ENCODE measurements at regions not wholly inside any gene's neighbourhood (a gene's known extent, or its start where the extent isn't known, plus 50 kb on each side); places are given as distances from the start of the nearest gene placed in this dataset.
A peak's percentile ranks its signal among the peaks of the same experiment; 100 is the strongest.

DNA sequence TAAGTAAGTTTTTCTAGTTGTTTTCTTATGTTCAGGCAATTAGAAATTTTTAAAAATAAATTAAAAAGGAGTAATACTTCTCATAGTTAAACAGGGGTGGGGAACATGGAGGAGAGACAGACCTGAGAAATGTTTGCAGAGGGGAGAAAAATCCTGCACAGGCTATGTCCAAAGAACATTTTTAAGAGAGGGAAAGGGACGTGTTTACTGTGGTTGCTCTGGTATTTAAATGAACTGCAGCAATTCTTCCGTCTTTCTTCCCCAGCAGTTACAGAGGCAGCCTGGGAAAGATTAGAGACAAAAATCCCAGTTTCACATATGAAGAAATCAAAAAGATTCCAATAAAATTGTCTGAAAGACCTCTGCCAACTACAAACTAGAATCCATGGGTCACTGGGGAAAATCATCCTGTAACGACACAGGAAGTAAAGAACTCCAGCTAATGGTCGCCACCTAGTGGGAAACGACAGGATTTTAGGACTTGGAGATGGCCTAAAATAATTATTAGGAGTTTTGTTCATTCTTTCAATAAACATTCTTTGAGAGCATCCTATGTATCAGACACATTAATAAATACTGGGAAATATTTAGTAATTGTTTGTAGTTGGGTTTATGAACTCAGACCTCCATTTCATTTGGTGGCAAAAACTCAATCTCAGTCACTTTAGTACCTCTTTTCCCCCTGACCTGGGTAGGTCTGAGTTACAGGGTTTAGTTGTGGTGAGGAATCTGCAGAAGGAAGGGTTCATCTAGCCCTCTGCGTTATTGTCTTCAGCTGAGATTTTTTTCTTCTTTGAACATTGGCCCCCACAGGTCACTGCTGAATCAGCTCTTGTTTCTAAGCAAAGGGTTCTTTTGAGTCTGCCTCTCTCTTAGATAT, 69.9 kb upstream of the GOLIM4 start:
- Histone ChIP-seq H3K27ac (ENCODE audit: low read length) (no peak overlapping the region), H3K27me3 (ENCODE audit: control insufficient read depth, insufficient read depth, low read length) (no peaks in the 10 kb centered on the region), H3K4me1 (ENCODE audit: control insufficient read depth, insufficient read depth, low read length) (no peaks in the 10 kb centered on the region), H3K36me3 (ENCODE audit: control insufficient read depth, insufficient read depth, low read length) (no peaks in the 10 kb centered on the region), H3K4me3 (ENCODE audit: low read length) (no peak overlapping the region), H3K9me3 (ENCODE audit: control insufficient read depth, insufficient read depth, low read length) (no peaks in the 10 kb centered on the region)
- WGBS (ENCODE audit: insufficient coverage, insufficient read length) = no CpG with 5 or more reads among the region's 6 CpGs
- DNase-seq (ENCODE audit: low read depth, low spot score) = peak; percentile 55

DNA sequence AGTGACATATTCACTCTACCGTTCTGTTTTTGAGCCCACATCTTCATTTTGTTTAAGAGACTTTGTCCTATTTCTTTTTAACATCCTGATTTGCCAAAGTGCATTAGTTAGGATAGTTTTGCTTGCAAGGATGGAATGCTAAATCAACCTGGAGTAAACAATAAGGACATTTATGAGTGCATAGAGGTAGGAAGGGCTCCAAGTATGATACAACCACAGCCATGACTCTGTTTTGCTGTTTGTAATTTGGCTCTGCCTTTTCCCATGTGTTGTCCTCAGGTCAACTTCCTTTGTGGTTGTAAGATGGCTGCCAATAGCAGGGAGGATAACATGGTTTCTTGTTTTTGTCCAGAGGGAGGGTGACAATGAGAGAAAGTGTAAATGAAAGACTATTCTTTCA, 66.4 kb upstream of the GOLIM4 start:
- no peak for DNase-seq (ENCODE audit: low read depth, low spot score)
- H3K4me3 ChIP-seq (ENCODE audit: low read length) = no peak overlapping the region
- no CpG with 5 or more reads among the region's 1 CpG for WGBS (ENCODE audit: insufficient coverage, insufficient read length)
- no peaks in the 10 kb centered on the region for H3K27me3 ChIP-seq (ENCODE audit: control insufficient read depth, insufficient read depth, low read length)
- no peaks in the 10 kb centered on the region for H3K9me3 ChIP-seq (ENCODE audit: control insufficient read depth, insufficient read depth, low read length)
- H3K4me1 ChIP-seq (ENCODE audit: control insufficient read depth, insufficient read depth, low read length) = peaks cover 4% of the 10 kb centered on the region
- no peak overlapping the region for H3K27ac ChIP-seq (ENCODE audit: low read length)
- H3K36me3 ChIP-seq (ENCODE audit: control insufficient read depth, insufficient read depth, low read length) = no peaks in the 10 kb centered on the region

DNA sequence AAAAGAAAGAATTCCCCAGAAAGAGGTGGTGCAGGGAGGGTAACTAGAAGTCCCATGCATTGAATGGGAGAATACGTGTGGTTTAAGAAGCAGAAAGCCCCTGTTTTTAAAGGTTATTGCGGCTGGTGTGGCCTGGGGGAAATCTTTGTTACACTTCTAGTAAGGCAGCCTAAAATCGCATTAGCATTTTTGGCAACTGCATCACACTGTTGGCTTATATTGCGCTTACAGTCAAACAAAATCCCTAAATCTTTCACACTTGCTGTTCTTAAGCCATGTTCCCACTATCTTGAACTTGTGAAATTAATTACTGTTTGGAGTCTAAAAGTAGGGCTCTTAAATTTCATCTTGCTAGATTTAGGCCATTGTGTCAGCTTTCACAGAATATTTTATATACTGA, 66.0 kb upstream of the GOLIM4 start:
- Histone ChIP-seq H3K9me3 (ENCODE audit: control insufficient read depth, insufficient read depth, low read length) (no peaks in the 10 kb centered on the region), H3K27me3 (ENCODE audit: control insufficient read depth, insufficient read depth, low read length) (no peaks in the 10 kb centered on the region), H3K4me3 (ENCODE audit: low read length) (no peak overlapping the region), H3K4me1 (ENCODE audit: control insufficient read depth, insufficient read depth, low read length) (peaks cover 4% of the 10 kb centered on the region), H3K36me3 (ENCODE audit: control insufficient read depth, insufficient read depth, low read length) (no peaks in the 10 kb centered on the region), H3K27ac (ENCODE audit: low read length) (no peak overlapping the region)
- no peak for DNase-seq (ENCODE audit: low read depth, low spot score)
- no CpG with 5 or more reads among the region's 4 CpGs for WGBS (ENCODE audit: insufficient coverage, insufficient read length)

DNA sequence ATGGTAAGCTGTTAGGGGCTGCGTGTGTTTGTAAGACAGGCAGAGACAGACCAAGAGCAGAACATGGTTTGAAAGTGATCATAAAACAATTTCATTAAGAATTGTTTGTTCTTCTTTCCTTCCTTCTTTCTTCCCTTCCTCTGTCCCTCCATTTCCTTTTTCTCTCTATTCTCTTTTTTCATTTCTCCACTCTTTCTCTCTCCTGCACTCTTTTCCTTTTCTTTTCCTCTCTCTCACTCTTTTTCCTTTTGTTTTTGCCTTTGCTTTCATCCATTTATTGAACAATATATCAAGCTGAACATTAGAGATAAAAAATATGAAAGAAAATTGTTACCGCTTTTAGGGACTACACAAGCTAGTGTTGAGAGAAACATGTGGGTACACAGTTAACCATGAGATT, 62.2 kb upstream of the GOLIM4 start:
- no CpG with 5 or more reads among the region's 2 CpGs for WGBS (ENCODE audit: insufficient coverage, insufficient read length)
- H3K4me1 ChIP-seq (ENCODE audit: control insufficient read depth, insufficient read depth, low read length) = peaks cover 4% of the 10 kb centered on the region
- H3K27ac ChIP-seq (ENCODE audit: low read length) = no peak overlapping the region
- no peaks in the 10 kb centered on the region for H3K9me3 ChIP-seq (ENCODE audit: control insufficient read depth, insufficient read depth, low read length)
- DNase-seq (ENCODE audit: low read depth, low spot score) = no peak
- H3K27me3 ChIP-seq (ENCODE audit: control insufficient read depth, insufficient read depth, low read length) = no peaks in the 10 kb centered on the region
- no peak overlapping the region for H3K4me3 ChIP-seq (ENCODE audit: low read length)
- H3K36me3 ChIP-seq (ENCODE audit: control insufficient read depth, insufficient read depth, low read length) = no peaks in the 10 kb centered on the region

DNA sequence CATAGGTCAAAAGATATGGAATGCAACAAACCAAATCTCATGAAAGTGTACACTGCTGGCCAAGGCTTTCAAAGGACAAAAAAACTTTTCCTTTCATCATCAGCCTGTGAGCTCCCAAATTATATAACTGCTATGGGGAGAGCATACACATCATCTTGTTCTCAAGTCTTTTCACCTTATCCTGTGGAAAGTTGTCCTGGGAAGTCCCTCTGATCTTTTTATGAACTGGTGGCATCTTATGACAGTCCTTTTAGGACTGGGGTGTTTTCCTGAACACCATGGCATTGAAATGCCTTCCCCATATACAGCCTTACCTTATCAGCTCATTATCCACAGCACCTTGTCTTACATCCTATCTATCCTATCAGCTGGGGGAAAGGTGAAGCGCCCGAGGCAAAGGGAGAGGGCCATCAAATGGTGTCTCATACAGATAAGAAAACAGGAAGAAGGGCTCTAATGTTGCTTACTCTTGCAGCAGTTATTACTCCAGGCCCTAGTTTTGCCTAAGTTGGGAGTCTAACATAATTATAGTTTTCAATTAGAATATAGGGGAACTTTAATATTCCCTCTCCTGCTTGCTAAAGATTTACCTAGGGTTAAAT, 61.5 kb upstream of the GOLIM4 start:
- H3K27me3 ChIP-seq (ENCODE audit: control insufficient read depth, insufficient read depth, low read length) = no peaks in the 10 kb centered on the region
- no CpG with 5 or more reads among the region's 2 CpGs for WGBS (ENCODE audit: insufficient coverage, insufficient read length)
- no peak overlapping the region for H3K4me3 ChIP-seq (ENCODE audit: low read length)
- no peak for DNase-seq (ENCODE audit: low read depth, low spot score)
- H3K27ac ChIP-seq (ENCODE audit: low read length) = no peak overlapping the region
- peaks cover 4% of the 10 kb centered on the region for H3K4me1 ChIP-seq (ENCODE audit: control insufficient read depth, insufficient read depth, low read length)
- H3K9me3 ChIP-seq (ENCODE audit: control insufficient read depth, insufficient read depth, low read length) = no peaks in the 10 kb centered on the region; the same call in 1 of the 2 replicates
- H3K36me3 ChIP-seq (ENCODE audit: control insufficient read depth, insufficient read depth, low read length) = no peaks in the 10 kb centered on the region; the same call in 1 of the 2 replicates

DNA sequence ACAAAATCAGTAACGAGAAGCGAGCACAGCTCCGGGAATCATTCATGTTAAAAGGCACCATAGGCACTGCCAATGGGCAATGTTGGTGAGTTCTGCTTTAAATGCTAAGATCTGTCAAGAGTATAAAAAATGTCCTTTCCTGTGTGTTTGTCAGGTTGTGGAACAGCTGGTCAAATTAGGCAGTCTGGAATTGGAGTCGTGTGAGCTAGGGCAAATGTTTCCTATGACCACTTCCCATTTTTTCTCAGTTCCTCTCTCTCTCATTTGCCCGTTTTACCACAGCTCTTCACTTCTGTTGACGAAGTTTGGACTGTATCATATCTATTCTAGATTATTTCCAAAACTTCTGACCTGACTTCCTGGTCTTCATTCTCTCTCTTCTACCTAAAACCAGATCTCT, 60.8 kb upstream of the GOLIM4 start:
- WGBS (ENCODE audit: insufficient coverage, insufficient read length) = no CpG with 5 or more reads among the region's 6 CpGs
- Histone ChIP-seq H3K27ac (ENCODE audit: low read length) (no peak overlapping the region), H3K27me3 (ENCODE audit: control insufficient read depth, insufficient read depth, low read length) (no peaks in the 10 kb centered on the region), H3K36me3 (ENCODE audit: control insufficient read depth, insufficient read depth, low read length) (no peaks in the 10 kb centered on the region; the same call in 1 of the 2 replicates), H3K9me3 (ENCODE audit: control insufficient read depth, insufficient read depth, low read length) (no peaks in the 10 kb centered on the region; the same call in 1 of the 2 replicates), H3K4me1 (ENCODE audit: control insufficient read depth, insufficient read depth, low read length) (peaks cover 4% of the 10 kb centered on the region), H3K4me3 (ENCODE audit: low read length) (no peak overlapping the region)
- no peak for DNase-seq (ENCODE audit: low read depth, low spot score)

DNA sequence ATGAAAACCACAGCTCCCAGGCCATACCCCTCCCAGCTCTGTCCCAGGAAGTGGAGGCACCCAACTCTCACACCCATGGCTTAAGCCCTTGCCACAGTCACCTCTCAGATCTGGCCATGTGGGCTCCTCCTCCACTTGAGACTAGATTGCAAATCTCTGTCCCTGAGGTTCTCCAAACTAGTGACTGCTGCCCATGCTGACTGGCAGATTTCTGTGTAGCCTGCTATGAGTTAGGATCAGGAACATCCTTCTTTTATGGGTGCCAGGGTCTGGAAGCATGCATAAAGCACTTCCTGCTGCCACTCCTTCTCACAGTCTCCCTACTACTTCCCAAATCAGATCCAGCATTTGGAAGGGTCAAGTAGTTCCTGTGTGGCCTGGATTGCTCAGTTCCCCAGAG, 59.6 kb upstream of the GOLIM4 start:
- Histone ChIP-seq H3K36me3 (ENCODE audit: control insufficient read depth, insufficient read depth, low read length) (no peaks in the 10 kb centered on the region; the same call in 1 of the 2 replicates), H3K4me3 (ENCODE audit: low read length) (no peak overlapping the region), H3K27me3 (ENCODE audit: control insufficient read depth, insufficient read depth, low read length) (no peaks in the 10 kb centered on the region), H3K4me1 (ENCODE audit: control insufficient read depth, insufficient read depth, low read length) (peaks cover 4% of the 10 kb centered on the region), H3K9me3 (ENCODE audit: control insufficient read depth, insufficient read depth, low read length) (no peaks in the 10 kb centered on the region; the same call in 1 of the 2 replicates), H3K27ac (ENCODE audit: low read length) (no peak overlapping the region)
- DNase-seq (ENCODE audit: low read depth, low spot score) = no peak

DNA sequence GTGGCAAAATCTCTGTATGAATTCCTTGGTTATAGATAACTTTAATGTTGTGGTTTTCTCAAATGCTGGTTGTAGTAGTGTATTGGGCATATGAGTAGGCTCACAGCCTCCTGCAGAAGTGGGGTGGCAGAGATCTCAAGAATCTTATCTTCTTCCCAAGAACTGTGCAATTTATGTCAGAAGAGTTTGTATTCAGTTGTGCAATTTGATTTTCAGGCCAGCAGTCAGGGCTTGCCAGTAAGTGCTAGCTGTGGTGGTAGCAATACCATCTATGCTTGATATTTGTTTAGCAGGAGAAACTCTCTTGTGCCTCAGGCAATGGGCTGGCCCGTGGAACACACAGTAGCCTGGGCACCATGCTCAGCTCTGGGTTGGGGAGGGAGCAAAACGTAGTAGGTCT, 58.4 kb upstream of the GOLIM4 start:
- DNase-seq (ENCODE audit: low read depth, low spot score) = no peak
- H3K4me3 ChIP-seq (ENCODE audit: low read length) = no peak overlapping the region

DNA sequence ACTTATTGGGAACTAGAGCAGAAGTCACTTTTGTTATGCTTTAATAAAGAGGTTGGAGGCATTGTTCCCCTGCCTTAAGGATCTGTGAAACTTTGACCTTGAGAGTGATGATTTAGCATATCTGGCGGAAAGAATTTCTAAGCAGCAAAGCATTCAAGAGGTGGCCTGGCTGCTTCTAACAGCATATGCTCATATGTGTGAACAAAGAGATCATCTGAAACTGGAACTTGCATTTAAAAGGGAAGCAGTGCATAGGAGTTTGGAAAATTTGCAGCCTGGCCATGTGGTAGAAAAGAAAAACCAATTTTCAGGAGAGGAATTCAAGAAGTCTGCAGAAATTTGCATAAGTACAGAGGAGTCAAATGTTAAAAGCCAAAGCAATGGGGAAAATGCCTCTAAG, 56.4 kb upstream of the GOLIM4 start:
- Histone ChIP-seq H3K27ac (ENCODE audit: low read length) (no peak overlapping the region), H3K4me3 (ENCODE audit: low read length) (no peak overlapping the region), H3K27me3 (ENCODE audit: control insufficient read depth, insufficient read depth, low read length) (no peaks in the 10 kb centered on the region), H3K4me1 (ENCODE audit: control insufficient read depth, insufficient read depth, low read length) (no peaks in the 10 kb centered on the region), H3K9me3 (ENCODE audit: control insufficient read depth, insufficient read depth, low read length) (no peaks in the 10 kb centered on the region; the same call in 1 of the 2 replicates), H3K36me3 (ENCODE audit: control insufficient read depth, insufficient read depth, low read length) (no peaks in the 10 kb centered on the region; the same call in 1 of the 2 replicates)
- no peak for DNase-seq (ENCODE audit: low read depth, low spot score)
- WGBS (ENCODE audit: insufficient coverage, insufficient read length) = no CpG with 5 or more reads among the region's 1 CpG

More for the DNA sequence above, 58.4 kb upstream of the GOLIM4 start:
- no CpG with 5 or more reads among the region's 2 CpGs for WGBS (ENCODE audit: insufficient coverage, insufficient read length)
- Histone ChIP-seq H3K4me1 (ENCODE audit: control insufficient read depth, insufficient read depth, low read length) (0 out of 2 replicates have a peak, but pooled peaks cover under 1% of the 10 kb centered on the region), H3K36me3 (ENCODE audit: control insufficient read depth, insufficient read depth, low read length) (no peaks in the 10 kb centered on the region; the same call in 1 of the 2 replicates), H3K27me3 (ENCODE audit: control insufficient read depth, insufficient read depth, low read length) (no peaks in the 10 kb centered on the region), H3K9me3 (ENCODE audit: control insufficient read depth, insufficient read depth, low read length) (no peaks in the 10 kb centered on the region; the same call in 1 of the 2 replicates), H3K27ac (ENCODE audit: low read length) (no peak overlapping the region)

Data from iPS DF 6.9 (cell line).